ELR (cell line): ENCODE measurements at regions not wholly inside any gene's neighbourhood (a gene's known extent, or its start where the extent isn't known, plus 50 kb on each side); places are given as distances from the start of the nearest gene placed in this dataset.
A peak's percentile ranks its signal among the peaks of the same experiment; 100 is the strongest.

Experiments
- DNase-seq: peaks from one replicate; pipeline ENCODE4 v3.0.0-alpha.2; 2015; ENCODE audit warnings: low read depth

- DNase-seq: no peak
These were observed 1071.1 kb downstream of the XPNPEP1 start for GRCh38 chr10:108852211-108852610.

- no peak for DNase-seq
These were observed 1073.0 kb downstream of the XPNPEP1 start for GRCh38 chr10:108850138-108850854.

DNA sequence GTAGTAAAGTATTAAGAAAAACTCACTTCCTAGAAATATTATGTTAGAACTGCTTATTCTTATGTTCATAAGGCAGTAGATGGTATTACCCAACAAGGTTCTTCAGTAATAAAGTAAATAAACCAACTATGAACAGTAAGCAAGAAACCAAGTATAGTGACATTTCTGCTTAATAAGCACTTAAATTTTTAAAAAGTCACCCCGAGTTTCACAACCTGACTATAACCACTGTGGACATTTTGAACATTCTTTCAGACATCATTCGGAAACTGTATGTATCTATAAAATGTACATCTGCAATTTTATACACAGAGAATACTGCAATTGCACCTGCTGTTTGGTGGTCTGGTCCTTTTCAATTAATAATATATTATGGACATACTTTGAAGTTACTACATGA is 1073.6 kb downstream of the XPNPEP1 start:
- DNase-seq: no peak

DNA sequence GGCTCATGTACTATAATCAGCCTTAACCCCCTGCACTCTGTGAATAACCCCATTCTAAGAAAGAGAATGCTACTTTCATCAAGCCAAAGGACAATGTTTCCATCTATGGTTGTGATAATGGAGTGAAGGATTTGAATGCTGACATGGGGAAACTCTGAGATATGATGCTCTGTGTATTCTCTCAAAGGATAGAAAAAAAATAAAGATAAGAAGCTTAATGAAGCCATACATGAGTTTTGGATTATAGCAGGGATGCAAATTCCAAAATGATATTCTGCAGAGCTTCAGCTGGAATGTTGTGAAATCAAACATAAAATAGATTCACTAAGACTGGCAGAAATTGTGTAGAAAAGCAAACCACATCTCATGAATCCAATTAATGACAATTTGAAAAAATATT is 1074.1 kb downstream of the XPNPEP1 start:
- no peak for DNase-seq

DNA sequence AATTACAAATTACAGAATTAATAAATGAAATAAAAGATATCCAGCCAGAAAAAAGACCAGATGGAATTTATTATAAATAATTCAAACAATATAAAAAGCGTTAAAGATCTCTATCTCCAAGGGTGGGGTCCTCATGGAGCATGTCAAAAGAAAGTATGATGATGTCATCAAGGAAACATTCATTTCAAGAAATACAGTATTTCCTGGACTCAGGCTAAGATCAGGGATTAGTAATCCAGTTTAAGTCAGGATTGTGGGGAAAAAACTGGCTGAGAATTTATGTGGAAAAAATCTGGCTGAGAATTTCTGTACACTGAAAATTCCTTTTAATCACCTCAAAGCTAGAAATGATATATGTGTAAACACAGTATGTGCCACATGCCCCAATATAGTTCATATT is 1075.3 kb downstream of the XPNPEP1 start:
- DNase-seq: peak; percentile 59

DNA sequence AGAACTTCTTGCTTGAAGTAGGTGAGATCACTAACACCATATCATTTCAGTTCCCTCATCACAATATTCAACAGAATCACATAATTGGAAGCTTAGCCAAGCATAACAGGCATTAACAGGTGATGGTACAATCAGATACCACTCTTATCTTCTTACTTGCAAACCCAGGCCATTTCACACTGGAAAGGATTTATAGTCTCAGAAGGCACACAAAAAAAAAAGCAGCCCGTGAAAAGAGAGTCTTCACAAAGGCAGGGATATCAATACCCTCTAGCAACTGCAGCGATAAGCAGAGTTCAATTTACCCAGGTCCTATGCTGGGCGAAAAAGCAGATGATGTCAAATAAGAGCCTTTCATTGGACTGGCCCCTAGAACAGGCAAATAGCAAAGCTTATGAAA is 1082.4 kb downstream of the XPNPEP1 start:
- no peak for DNase-seq

DNA sequence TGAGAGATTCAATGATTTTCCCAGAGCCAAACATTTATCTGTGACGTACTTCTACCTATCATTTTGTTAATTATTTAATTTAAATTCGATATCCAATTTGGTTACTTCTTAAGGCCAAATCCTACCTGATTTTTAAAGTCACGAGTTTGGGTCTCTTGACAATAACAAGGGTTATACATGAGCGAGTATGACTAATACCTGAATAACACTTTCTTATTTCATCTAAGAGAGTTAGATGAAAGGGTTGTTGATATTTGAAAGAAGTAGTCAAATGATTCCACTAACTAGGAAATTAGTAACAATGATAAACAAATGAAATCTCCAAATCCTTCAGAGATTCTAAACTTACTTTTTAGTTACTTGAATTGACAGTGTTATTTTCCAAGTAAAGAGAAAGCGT is 1086.9 kb downstream of the XPNPEP1 start:
- DNase-seq: no peak

GRCh38 chr10:108822026-108822425 is 1101.3 kb downstream of the XPNPEP1 start:
- DNase-seq: no peak

- DNase-seq: no peak
These were observed 1104.0 kb downstream of the XPNPEP1 start for GRCh38 chr10:108819302-108819701.

- no peak for DNase-seq
These were observed 1105.7 kb downstream of the XPNPEP1 start for GRCh38 chr10:108817584-108817983.

- no peak for DNase-seq
These were observed 1106.2 kb downstream of the XPNPEP1 start for GRCh38 chr10:108817135-108817534.

GRCh38 chr10:108812906-108813305 is 1110.4 kb downstream of the XPNPEP1 start:
- no peak for DNase-seq

DNA sequence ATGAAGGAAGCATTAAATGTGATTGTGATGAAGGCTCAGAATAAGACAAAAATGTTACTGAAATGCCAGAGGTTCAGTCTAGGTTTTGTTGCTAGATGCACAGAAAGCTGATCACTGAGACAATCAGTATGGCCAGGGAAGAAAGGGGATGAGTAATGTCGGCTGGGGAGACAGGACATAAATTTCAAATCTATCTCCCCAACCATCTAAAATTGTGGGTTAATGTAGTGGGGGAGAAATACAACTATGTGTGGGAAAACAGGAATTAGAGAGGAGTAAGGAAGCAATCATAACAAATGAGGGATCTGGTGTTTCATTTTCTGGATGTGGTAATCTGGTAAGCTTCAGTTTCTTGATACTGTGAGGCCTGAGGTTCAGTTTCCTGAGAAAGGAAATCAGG is 1111.0 kb downstream of the XPNPEP1 start:
- peak; percentile 31 for DNase-seq

DNA sequence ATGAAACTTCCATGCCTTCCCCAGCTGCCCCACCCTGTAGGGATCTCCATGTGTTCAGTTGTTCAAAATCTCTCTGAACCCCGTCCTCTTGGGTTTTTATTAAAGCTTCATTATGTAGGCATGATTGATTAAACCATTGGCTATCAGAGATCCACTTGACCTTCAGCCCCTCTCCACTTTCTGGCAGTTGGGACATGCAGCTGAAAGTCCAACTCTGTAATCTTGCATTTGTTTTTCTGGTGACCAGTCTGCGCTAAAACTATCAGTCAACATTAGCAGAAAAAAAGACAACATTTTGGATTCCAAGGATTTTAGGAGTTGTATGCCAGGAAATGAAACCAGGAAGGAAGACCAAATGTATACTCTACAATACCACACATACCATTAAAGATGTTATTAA is 1115.1 kb downstream of the XPNPEP1 start:
- no peak for DNase-seq

GRCh38 chr10:108801775-108802517 is 1121.4 kb downstream of the XPNPEP1 start:
- DNase-seq: peak; percentile 86

GRCh38 chr10:108801220-108801619 is 1122.1 kb downstream of the XPNPEP1 start:
- DNase-seq: no peak

GRCh38 chr10:108797573-108797972 is 1125.7 kb downstream of the XPNPEP1 start:
- peak; percentile 56 for DNase-seq

DNA sequence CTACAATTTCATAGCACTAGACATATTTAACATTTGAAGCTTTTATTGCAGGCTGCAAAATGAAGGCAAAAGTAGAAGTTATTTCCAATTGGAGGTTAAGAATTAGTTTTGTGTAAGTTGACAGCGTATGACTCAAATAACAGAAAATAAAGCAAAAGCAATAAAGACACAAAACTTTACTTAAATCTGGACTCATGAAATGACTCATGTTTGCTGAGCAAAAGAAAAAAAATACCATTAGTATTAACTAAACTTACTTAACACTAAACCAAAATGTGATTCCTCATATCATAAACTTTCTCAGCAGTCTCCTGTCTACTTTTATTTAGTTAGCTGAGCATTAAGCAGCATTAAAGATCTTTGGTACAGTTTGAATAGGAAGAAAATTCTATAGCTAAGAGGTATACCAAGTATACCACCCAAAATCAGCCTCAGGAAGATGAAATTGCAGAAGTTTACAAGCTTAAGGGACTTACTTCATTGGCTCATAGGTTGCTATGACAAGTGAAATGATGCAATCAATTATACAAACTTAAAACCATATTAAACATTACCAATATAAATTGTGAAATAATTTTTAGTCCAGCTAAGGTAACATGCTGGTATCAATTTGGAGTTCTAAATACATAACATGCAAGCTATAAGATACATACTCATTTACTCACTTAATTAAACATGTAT is 1131.4 kb downstream of the XPNPEP1 start:
- DNase-seq: peak; percentile 72

GRCh38 chr10:108791030-108791429 is 1132.3 kb downstream of the XPNPEP1 start:
- peak; percentile 77 for DNase-seq

DNA sequence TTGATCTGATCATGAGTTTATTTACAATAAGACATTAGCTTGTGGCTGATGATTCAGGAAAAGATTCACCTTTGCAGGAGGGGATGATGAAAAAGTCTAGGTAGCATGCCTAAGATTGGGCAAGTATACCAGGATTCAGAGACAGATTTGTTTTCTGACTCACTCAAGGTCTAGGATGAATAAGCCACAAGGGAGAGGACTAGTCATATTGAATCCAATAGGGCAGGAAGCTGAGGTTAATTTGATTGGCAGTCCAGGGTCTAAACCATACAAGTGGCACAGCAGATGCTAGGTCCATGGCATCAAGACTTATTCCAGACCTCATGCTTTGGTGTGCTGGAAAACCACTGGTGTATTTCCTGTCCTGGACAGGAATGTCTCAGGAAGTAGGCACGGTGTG is 1133.4 kb downstream of the XPNPEP1 start:
- peak; percentile 96 for DNase-seq

DNA sequence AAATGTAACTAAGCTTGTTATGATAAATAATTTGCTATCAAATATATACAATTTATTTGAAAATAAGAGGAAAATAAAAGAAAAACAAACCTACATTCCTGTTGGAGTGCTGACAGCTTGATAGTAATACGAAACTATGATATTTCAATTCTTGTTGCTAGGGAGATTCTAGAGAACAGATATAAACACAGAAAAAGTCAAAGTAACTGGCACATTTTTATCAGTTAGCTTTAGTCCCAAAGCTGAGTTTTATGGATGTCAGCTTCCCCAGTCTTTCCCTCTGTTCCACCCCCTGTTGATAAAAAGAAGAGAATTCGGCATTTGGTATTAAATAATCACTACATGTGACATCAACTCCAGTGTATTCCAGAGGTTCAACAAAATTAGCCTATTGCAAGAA is 1134.0 kb downstream of the XPNPEP1 start:
- no peak for DNase-seq

DNA sequence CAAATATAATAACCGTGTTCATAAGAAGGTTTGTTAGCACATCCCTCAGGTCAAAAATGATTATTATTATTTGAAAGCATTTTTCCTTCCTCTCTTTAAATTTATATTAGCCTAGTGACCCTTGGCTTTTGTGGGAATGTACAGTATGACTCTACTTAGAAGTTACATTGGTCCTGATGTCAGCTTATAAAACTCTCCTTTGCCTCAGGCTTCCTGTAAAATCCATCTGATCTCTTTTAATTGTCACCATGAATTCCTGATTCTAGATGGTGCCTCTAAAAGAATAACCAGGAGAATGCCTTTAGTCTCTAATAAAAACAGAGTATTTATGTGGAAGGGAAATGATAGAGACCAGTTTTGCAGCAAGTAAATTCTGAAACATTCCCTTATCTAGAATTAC is 1134.4 kb downstream of the XPNPEP1 start:
- DNase-seq: peak; percentile 59

DNA sequence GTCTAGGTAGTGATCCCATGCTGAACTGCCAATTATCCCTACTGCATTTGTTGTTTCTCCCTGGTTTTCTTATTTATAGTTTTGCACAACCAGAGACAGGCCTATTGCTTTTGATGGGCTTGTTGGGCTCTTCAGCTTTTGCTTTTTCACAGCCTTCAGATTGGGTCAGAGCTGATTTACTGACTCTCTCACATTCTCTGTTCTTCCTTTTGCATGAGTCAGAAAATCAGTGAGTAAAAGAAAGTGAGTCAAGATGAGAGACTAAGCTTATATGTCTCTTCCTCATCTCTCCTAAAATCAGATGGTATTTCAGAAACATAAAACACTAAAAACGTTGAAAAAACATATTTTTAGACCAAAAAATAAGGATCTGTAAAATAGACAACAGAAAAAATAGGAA is 1135.4 kb downstream of the XPNPEP1 start:
- peak; percentile 87 for DNase-seq
